ENCODE measurements at regions not wholly inside any gene's neighbourhood (a gene's known extent, or its start where the extent isn't known, plus 50 kb on each side); places are given as distances from the start of the nearest gene placed in this dataset.
"Not testable (repeated sequence)": the region's sequence is repeated elsewhere in the genome, so short reads cannot be mapped to it uniquely, and the experiment has no call there.

DNA sequence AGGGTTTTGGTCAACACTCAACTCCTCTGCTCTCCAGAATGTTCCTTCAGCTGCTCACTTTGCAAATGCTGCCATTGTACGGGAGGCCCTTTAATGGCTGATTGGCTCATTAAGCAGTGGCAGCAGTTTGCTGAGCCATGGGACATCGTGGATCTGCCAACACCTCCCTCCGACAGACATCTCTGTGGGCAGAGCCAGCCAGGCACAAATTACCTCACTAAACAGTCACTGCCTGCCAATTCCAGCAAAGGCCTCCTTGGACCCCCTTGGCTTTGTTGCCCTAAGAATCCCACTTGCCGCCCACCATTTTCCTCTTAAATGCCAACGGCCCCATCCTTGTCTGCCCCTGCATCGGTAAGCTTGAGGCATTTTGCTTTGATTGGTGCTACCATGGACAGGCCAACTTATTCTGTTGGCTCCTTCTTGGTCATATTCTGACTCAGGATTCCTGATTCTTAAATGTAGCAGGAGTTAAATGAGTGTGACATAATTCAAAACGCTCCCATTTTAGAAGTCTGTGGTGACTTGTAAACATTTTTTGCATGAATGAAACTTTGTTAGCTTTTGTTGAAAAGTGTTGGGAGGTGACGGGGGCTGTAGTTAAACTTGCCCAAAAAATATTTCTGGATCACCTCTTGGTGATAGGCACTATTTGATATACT is 57.5 kb upstream of the LMO2 start:
- Histone ChIP-seq H3K27me3 (no peaks in the 10 kb centered on the region), H3K36me3 (no peaks in the 10 kb centered on the region), H3K9ac (ENCODE audit: low read depth in 2 of 2, low read length in 2 of 2) (no peak overlapping the region), H3K27ac (no peak overlapping the region), H3K4me1 (no peaks in the 10 kb centered on the region), H3K4me3 (no peak overlapping the region), H3K9me3 (no peaks in the 10 kb centered on the region)
- DNase-seq = no peak
- intact Hi-C loops (cut with DNase I) = no loop called here
- TF ChIP-seq, protein P1, sequence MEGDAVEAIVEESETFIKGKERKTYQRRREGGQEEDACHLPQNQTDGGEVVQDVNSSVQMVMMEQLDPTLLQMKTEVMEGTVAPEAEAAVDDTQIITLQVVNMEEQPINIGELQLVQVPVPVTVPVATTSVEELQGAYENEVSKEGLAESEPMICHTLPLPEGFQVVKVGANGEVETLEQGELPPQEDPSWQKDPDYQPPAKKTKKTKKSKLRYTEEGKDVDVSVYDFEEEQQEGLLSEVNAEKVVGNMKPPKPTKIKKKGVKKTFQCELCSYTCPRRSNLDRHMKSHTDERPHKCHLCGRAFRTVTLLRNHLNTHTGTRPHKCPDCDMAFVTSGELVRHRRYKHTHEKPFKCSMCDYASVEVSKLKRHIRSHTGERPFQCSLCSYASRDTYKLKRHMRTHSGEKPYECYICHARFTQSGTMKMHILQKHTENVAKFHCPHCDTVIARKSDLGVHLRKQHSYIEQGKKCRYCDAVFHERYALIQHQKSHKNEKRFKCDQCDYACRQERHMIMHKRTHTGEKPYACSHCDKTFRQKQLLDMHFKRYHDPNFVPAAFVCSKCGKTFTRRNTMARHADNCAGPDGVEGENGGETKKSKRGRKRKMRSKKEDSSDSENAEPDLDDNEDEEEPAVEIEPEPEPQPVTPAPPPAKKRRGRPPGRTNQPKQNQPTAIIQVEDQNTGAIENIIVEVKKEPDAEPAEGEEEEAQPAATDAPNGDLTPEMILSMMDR (IDR thresholded peaks at IDR 0.05) = no peak

GRCh38 chr11:33948494-33948893 is 56.6 kb upstream of the LMO2 start:
- H3K9me3 ChIP-seq = no peaks in the 10 kb centered on the region
- H3K27me3 ChIP-seq = no peaks in the 10 kb centered on the region
- no peaks in the 10 kb centered on the region for H3K36me3 ChIP-seq
- DNase-seq = no peak
- H3K4me3 ChIP-seq = no peak overlapping the region
- H3K27ac ChIP-seq = no peak overlapping the region
- intact Hi-C loops (cut with DNase I) = no loop called here
- no peaks in the 10 kb centered on the region for H3K4me1 ChIP-seq
- TF ChIP-seq, protein P1 (IDR thresholded peaks at IDR 0.05) = no peak
- H3K9ac ChIP-seq (ENCODE audit: low read depth in 2 of 2, low read length in 2 of 2) = no peak overlapping the region

DNA sequence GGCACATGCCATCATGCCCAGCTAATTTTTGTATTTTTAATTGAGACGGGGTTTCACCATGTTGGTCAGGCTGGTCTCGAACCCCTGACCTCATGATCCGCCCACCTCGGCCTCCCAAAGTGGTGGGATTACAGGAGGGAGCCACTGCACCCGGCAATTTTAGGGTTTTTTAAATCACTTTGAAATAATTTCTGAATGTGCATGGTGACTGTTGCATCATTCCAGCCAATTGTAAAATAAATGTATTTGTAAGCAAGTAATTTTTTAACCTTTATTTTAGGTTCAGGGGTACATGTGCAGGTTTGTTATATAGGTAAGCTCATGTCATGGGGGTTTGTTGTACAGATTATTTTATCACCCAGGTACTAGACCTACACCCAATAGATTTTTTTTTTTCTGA is 56.0 kb upstream of the LMO2 start:
- H3K4me3 ChIP-seq = not testable (repeated sequence)

DNA sequence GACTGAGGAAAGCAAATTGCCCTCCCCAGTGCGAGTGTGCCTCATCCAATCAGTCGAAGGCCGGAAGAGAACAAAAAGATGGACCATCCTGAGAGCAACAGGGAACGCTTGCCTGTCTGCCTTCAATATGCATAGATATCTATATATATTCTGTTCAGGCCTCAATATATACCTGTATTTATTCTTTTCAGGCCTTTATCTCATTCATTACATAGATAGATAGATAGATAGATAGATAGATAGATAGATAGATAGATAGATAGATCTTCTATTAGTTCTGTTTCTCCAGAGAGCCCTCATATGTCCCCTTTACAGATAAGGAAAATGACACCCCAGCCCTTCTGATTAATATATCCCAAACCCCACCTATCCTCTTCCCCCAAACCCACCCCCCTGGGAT is 55.1 kb upstream of the LMO2 start:
- Histone ChIP-seq H3K4me1 (no peaks in the 10 kb centered on the region), H3K36me3 (no peaks in the 10 kb centered on the region), H3K9me3 (no peaks in the 10 kb centered on the region), H3K27ac (no peak overlapping the region), H3K9ac (ENCODE audit: low read depth in 2 of 2, low read length in 2 of 2) (no peak overlapping the region), H3K4me3 (no peak overlapping the region), H3K27me3 (no peaks in the 10 kb centered on the region)
- TF ChIP-seq, protein P1 (IDR thresholded peaks at IDR 0.05) = no peak
- DNase-seq = no peak
- intact Hi-C loops (cut with DNase I) = no loop called here

More for the DNA sequence above, 56.0 kb upstream of the LMO2 start:
- intact Hi-C loops (cut with DNase I); H3K4me1 ChIP-seq; DNase-seq; H3K9me3 ChIP-seq; H3K36me3 ChIP-seq; H3K27me3 ChIP-seq; H3K27ac ChIP-seq; H3K9ac ChIP-seq (ENCODE audit: low read depth in 2 of 2, low read length in 2 of 2): not testable (repeated sequence)

DNA sequence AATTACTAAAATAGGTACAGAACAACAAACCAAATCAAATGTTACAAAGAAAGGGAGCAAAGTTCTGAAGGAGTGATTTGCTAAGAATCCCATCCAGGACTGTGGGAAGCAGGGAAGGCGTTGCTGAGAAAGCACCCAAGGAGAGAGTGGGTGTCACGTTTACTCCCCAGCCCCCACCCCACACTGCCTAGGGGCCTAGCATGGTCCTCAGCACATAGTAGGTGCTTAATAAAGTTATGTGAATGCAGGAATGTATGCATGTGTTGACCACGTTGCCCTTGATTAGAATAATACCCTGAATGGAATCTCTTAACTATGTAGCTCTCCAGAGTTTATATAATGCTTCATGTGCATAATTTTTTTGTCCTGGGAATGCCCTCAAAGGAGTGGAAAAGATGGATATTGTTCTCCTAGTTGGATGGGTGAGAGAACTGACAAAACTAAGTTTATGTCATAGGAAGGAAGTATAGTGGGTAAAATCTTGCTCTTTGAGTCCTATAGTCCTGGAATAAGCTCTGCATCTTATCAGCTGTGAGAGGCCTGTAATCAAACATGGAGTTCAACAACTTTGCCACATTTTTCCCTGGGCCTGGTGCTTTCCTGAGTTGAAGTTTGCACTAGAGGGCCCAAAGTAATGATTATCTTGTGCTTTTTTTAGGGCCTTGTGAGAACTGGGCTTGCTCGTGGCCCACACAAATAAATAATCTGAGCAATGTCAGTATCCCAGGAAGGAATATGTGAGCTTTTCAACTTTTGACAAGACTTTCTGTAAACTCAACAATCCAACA is 53.8 kb upstream of the LMO2 start:
- DNase-seq = no peak
- Histone ChIP-seq H3K4me1 (no peaks in the 10 kb centered on the region), H3K27me3 (no peaks in the 10 kb centered on the region), H3K27ac (no peak overlapping the region), H3K9ac (ENCODE audit: low read depth in 2 of 2, low read length in 2 of 2) (no peak overlapping the region), H3K36me3 (no peaks in the 10 kb centered on the region), H3K9me3 (no peaks in the 10 kb centered on the region), H3K4me3 (no peak overlapping the region)
- TF ChIP-seq, protein P1 (IDR thresholded peaks at IDR 0.05) = no peak
- intact Hi-C loops (cut with DNase I) = no loop called here
